ENCODE measurements at regions not wholly inside any gene's neighbourhood (a gene's known extent, or its start where the extent isn't known, plus 50 kb on each side); places are given as distances from the start of the nearest gene placed in this dataset.

GRCh38 chr18:41121116-41121826 lies 833.8 kb upstream of the PIK3C3 start:
- TF ChIP-seq CTCF (IDR thresholded peaks at IDR 0.05) (no peak), POLR2A (IDR thresholded peaks at IDR 0.05) (no peak), EP300 (IDR thresholded peaks at IDR 0.05) (no peak), POLR2AphosphoS5 (IDR thresholded peaks at IDR 0.05) (no peak)

Measured in sigmoid colon (tissue), 4 donors.